HL-60 (cell line): ENCODE measurements at regions not wholly inside any gene's neighbourhood (a gene's known extent, or its start where the extent isn't known, plus 50 kb on each side); places are given as distances from the start of the nearest gene placed in this dataset.

Experiments
- CTCF ChIP-seq: IDR thresholded peaks from one replicate; pipeline ENCODE4 v1.5.1; 2011; ENCODE audit warnings: low read length, control low read depth, inconsistent platforms; ENCODE audit not compliant: insufficient read depth
- POLR2AphosphoS5 ChIP-seq: IDR thresholded peaks from 2 replicates; pipeline ENCODE4 v1.6.1; 2012; ENCODE audit warnings: low read depth
- REST ChIP-seq: IDR thresholded peaks from 2 replicates; pipeline ENCODE4 v1.6.1; 2012; ENCODE audit warnings: low read depth; ENCODE audit not compliant: insufficient replicate concordance

DNA sequence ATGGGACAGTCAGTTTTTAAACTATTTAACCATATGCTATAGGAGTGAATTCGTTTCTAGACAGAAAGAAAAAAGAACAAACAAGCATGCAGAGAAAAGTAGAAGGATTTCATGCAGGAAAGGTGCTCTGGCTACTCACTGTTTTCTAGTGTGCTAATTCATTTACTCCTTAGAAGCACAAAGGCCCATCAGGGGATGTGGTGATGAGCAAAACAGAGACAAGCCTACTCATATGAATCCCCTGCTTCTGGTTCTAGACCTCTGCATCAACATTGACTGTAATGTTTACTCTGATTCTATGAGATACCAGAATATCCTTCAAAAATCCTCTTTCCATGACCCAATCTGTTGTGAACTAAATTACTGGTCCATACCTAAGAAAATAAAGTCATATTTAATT lies 801.9 kb downstream of the PLOD2 start:
- no peak for TF ChIP-seq CTCF
- no peak for TF ChIP-seq REST
- no peak for TF ChIP-seq POLR2AphosphoS5
